ENCODE measurements at regions not wholly inside any gene's neighbourhood (a gene's known extent, or its start where the extent isn't known, plus 50 kb on each side); places are given as distances from the start of the nearest gene placed in this dataset.
"Not testable (repeated sequence)": the region's sequence is repeated elsewhere in the genome, so short reads cannot be mapped to it uniquely, and the experiment has no call there.

- DNase-seq (ENCODE audit: extremely low read depth in 1 of 11, low read depth in 9 of 11, low spot score in 4 of 11) = no peak
Observed at GRCh38 chr11:44471603-44472002, 93.9 kb upstream of the CD82 start.

GRCh38 chr11:44472916-44473315 is 92.5 kb upstream of the CD82 start:
- no peak for DNase-seq (ENCODE audit: extremely low read depth in 1 of 11, low read depth in 9 of 11, low spot score in 4 of 11)

- DNase-seq (ENCODE audit: extremely low read depth in 1 of 11, low read depth in 9 of 11, low spot score in 4 of 11) = no peak
Observed at GRCh38 chr11:44474702-44475101, 90.8 kb upstream of the CD82 start.

GRCh38 chr11:44475114-44475686 is 90.3 kb upstream of the CD82 start:
- DNase-seq (ENCODE audit: extremely low read depth in 1 of 11, low read depth in 9 of 11, low spot score in 4 of 11) = no peak

GRCh38 chr11:44482338-44482737 is 83.1 kb upstream of the CD82 start:
- not testable (repeated sequence) for DNase-seq (ENCODE audit: extremely low read depth in 1 of 11, low read depth in 9 of 11, low spot score in 4 of 11)

- DNase-seq (ENCODE audit: extremely low read depth in 1 of 11, low read depth in 9 of 11, low spot score in 4 of 11) = no peak
Observed at GRCh38 chr11:44483919-44484610, 81.4 kb upstream of the CD82 start.

DNA sequence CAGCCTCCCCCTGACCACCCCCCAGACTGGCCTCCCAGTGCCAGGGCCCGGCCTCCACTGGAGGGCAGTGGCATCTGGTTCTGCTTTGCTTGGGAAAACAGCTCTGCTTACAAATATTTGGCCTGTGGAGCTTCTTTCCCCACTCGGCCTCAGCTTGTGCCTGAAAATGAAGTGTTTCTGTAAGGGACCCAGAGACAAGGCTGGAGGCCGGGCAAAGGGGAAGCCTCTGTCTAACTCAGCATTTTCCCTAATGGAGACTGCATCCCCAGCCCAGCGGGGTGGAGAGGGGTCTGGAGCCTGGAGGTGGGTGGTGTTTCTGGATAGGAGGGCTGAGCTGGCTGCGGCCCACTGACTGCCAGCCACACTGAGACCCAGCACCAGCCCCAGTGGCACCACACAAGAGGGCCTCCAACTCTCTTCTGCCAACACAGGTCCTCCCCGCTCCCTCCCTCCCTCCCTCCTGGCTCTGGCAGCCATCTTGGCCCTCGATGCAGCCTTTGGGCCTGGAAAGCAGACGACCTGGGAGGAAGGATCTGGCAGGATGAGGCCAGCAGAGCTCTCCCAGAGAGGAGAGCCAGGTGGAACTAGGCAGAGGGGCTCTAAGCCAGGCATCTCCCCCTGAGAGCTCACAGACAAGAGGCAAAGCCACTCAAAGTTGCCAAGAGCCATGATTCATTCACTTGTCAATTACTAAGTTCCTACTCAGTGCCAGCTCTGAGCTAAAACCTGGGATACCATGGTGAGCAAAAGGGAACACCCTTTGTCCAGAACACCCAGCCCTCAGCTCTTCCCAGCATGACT is 77.1 kb upstream of the CD82 start:
- DNase-seq (ENCODE audit: extremely low read depth in 1 of 11, low read depth in 9 of 11, low spot score in 4 of 11) = no peak

DNA sequence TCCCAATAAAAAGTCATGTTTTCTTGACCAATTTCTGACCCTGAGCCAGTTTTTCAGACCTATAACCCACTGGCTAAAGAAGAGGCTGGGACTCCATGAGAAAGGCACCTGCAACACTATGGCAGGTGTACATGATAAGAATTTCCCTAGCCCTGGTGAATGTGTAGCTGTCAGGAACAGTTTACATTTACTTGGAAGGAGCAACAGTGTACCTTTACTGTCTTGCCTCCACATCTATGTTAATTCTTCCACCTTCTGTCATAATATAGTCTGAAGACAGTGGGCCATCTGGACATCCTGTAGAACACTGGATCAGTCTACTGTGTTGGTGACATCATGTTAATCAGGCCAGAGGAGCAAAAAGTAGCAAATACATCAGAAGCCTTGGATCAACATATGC is 72.1 kb upstream of the CD82 start:
- DNase-seq (ENCODE audit: extremely low read depth in 1 of 11, low read depth in 9 of 11, low spot score in 4 of 11) = no peak

DNA sequence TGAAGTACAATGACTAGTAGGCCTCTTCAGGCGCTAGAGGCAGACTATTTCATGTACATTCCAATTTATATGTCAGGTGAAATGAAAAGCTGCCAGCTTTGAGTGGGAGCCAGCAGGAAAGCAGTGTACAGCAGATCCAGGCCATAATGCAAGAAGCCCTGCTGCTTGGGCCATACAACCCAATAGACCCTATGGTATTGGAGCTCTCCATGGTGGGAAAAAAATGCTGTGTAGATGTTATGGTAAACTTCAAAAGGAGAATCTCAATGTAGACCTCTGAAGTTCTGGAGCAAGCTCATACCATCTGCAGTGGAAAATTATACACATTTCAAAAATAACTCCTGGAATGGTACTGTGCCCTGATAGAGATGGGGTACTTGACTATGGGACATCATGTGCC is 71.5 kb upstream of the CD82 start:
- DNase-seq (ENCODE audit: extremely low read depth in 1 of 11, low read depth in 9 of 11, low spot score in 4 of 11) = no peak

GRCh38 chr11:44494785-44495184 is 70.7 kb upstream of the CD82 start:
- DNase-seq (ENCODE audit: extremely low read depth in 1 of 11, low read depth in 9 of 11, low spot score in 4 of 11) = no peak

DNA sequence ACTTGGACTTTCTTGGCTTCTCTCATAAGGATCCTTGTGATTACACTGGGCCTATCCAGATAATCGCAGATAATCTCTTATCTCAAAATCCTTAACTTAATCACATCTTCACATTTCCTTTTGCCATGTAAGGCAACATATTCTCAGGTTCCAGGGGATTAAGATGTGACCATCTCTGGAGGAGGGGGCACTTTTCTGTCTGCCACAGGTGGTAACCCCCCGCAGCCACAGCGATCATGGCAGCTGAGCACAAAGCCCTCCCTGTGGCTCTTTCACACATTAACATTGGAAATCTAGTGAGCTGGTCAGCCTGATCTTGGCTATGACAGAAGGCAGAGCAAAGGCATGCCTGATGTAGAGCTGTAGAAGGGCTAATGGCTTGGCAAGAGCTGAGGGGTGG is 69.1 kb upstream of the CD82 start:
- no peak for DNase-seq (ENCODE audit: extremely low read depth in 1 of 11, low read depth in 9 of 11, low spot score in 4 of 11)

GRCh38 chr11:44498089-44498871 is 67.2 kb upstream of the CD82 start:
- peak in 10 of 11 donors; percentile 49 to 87 (median 74) for DNase-seq (ENCODE audit: extremely low read depth in 1 of 11, low read depth in 9 of 11, low spot score in 4 of 11)

GRCh38 chr11:44502506-44502905 is 63.0 kb upstream of the CD82 start:
- DNase-seq (ENCODE audit: extremely low read depth in 1 of 11, low read depth in 9 of 11, low spot score in 4 of 11) = no peak

- no peak for DNase-seq (ENCODE audit: extremely low read depth in 1 of 11, low read depth in 9 of 11, low spot score in 4 of 11)
Observed at GRCh38 chr11:44505581-44506054, 59.8 kb upstream of the CD82 start.

DNA sequence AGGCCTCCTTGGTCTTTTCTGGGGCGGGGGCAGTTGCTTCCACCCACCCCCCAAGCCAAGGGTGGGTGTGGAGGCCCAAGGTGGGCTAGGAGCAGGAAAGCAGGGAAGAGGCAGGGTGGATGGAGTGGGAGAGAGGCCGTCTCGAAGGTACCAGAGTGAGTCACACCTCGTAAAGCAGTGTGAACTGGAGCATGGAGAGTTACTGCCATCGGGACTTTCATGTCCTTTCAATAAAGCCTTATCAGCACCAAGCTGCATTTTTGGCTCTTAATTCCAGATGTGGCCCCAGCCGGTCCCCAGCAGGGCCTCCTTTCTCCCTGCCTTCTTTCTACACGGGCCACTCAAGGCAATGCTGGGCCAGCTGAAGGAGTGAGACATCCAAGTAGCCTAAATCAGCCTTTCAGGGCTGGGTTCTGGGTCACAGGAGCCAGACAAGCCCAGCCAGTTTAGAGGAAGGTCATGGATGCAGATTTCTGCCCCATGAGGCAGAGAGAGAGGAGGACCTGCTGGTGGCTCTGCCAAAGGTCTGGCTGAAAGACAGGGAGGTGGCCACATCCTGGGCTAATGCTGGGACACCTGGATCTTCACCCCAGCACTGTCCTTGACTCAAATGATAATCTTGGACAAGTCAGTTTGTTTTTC is 59.0 kb upstream of the CD82 start:
- DNase-seq (ENCODE audit: extremely low read depth in 1 of 11, low read depth in 9 of 11, low spot score in 4 of 11) = no peak

GRCh38 chr11:44507491-44507890 is 58.0 kb upstream of the CD82 start:
- DNase-seq (ENCODE audit: extremely low read depth in 1 of 11, low read depth in 9 of 11, low spot score in 4 of 11) = no peak

DNA sequence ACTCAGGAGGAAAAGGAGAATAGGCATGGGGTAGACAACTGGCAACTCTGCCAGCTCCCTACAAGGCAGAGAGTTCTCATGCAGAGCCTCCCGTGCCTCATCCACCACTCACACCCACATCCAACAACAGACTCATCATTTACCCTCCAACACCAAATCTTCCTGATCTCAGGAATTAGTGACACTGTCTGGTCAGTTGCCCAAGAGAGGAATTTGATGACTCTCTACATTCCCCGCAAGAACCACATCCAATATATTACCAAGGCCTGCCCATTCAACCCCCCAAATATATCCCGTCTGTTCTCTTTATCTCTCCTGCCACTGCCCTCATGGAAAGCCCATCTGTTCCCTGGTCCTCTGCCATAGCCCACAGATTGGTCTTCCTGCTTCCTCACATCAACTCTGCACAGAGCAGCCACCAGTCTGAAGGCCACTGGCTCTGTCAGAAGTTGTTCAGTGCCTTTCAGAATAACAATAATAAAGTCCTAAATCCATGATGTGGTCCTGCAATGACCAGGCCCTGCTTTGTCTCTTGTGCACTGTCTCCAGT is 57.5 kb upstream of the CD82 start:
- no peak for DNase-seq (ENCODE audit: extremely low read depth in 1 of 11, low read depth in 9 of 11, low spot score in 4 of 11)

GRCh38 chr11:44509296-44509695 is 56.2 kb upstream of the CD82 start:
- DNase-seq (ENCODE audit: extremely low read depth in 1 of 11, low read depth in 9 of 11, low spot score in 4 of 11) = no peak

- DNase-seq (ENCODE audit: extremely low read depth in 1 of 11, low read depth in 9 of 11, low spot score in 4 of 11) = no peak
Observed at GRCh38 chr11:44510372-44510771, 55.1 kb upstream of the CD82 start.

All from renal cortex interstitium (tissue), 11 donors.